ENCODE measurements at regions not wholly inside any gene's neighbourhood (a gene's known extent, or its start where the extent isn't known, plus 50 kb on each side); places are given as distances from the start of the nearest gene placed in this dataset.

DNA sequence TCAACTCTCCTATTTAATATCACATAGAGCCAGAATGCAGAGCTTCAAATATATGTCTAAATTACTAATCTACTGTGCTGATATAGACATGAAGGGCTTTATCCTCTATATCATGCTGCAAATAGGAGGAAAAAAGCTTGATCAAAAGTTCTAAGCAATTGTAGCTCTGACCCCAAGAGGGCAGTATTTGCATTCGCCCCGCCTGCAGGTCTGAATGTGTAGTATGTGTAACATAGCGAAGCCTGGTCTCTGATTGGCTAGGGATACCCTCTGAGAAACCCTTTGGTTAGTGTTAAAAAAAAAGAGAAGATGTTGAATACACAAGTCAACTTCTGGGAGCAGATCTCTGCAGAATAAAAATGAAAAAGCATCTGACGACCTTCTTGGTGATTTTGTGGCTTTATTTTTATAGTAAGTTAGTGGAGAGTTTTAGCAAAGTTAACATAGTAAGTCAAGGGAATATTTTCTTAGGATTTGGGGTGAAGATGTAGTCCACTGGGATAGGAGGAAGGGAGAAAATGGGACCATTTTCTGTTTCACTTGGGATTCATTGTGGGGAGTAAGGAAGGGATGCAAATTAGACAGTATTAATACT, 151.6 kb upstream of the OR4E1 start:
- TF ChIP-seq, protein P1, sequence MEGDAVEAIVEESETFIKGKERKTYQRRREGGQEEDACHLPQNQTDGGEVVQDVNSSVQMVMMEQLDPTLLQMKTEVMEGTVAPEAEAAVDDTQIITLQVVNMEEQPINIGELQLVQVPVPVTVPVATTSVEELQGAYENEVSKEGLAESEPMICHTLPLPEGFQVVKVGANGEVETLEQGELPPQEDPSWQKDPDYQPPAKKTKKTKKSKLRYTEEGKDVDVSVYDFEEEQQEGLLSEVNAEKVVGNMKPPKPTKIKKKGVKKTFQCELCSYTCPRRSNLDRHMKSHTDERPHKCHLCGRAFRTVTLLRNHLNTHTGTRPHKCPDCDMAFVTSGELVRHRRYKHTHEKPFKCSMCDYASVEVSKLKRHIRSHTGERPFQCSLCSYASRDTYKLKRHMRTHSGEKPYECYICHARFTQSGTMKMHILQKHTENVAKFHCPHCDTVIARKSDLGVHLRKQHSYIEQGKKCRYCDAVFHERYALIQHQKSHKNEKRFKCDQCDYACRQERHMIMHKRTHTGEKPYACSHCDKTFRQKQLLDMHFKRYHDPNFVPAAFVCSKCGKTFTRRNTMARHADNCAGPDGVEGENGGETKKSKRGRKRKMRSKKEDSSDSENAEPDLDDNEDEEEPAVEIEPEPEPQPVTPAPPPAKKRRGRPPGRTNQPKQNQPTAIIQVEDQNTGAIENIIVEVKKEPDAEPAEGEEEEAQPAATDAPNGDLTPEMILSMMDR (IDR thresholded peaks at IDR 0.05 in 8 of 11, conservative IDR thresholded peaks at IDR 0.05 in 3 of 11), result peak in 5 of 11 experiments; percentile 19 to 34 (median 27)
- no peak for TF ChIP-seq POLR2AphosphoS5 (IDR thresholded peaks at IDR 0.05)
